NCI-H345 (cell line): ENCODE measurements at regions not wholly inside any gene's neighbourhood (a gene's known extent, or its start where the extent isn't known, plus 50 kb on each side); places are given as distances from the start of the nearest gene placed in this dataset.
"Not testable (repeated sequence)": the region's sequence is repeated elsewhere in the genome, so short reads cannot be mapped to it uniquely, and the experiment has no call there.

Source experiments
- DNase-seq: peaks from one replicate; lab custom pipeline; 2025; lab: John Stamatoyannopoulos, UW

GRCh38 chr4:167838686-167839085 is 253.7 kb upstream of the ANXA10 start:
- DNase-seq, result no peak

GRCh38 chr4:167842487-167842886 is 249.8 kb upstream of the ANXA10 start:
- no peak for DNase-seq

- DNase-seq, result no peak
Observed at GRCh38 chr4:167854881-167855280, 237.5 kb upstream of the ANXA10 start.

- not testable (repeated sequence) for DNase-seq
Observed at GRCh38 chr4:167858127-167858526, 234.2 kb upstream of the ANXA10 start.

- no peak for DNase-seq
Observed at GRCh38 chr4:167867191-167867590, 225.1 kb upstream of the ANXA10 start.

GRCh38 chr4:167868163-167868562 is 224.2 kb upstream of the ANXA10 start:
- DNase-seq, result no peak

GRCh38 chr4:167873496-167873895 is 218.8 kb upstream of the ANXA10 start:
- DNase-seq, result no peak

GRCh38 chr4:167876091-167876490 is 216.2 kb upstream of the ANXA10 start:
- not testable (repeated sequence) for DNase-seq

- not testable (repeated sequence) for DNase-seq
Observed at GRCh38 chr4:167877826-167878225, 214.5 kb upstream of the ANXA10 start.

GRCh38 chr4:167883266-167883665 is 209.1 kb upstream of the ANXA10 start:
- no peak for DNase-seq

- no peak for DNase-seq
Observed at GRCh38 chr4:167885071-167885470, 207.3 kb upstream of the ANXA10 start.

- no peak for DNase-seq
Observed at GRCh38 chr4:167885872-167886271, 206.5 kb upstream of the ANXA10 start.

GRCh38 chr4:167887726-167888125 is 204.6 kb upstream of the ANXA10 start:
- DNase-seq, result no peak

- DNase-seq, result no peak
Observed at GRCh38 chr4:167890226-167890625, 202.1 kb upstream of the ANXA10 start.

GRCh38 chr4:167893531-167893930 is 198.8 kb upstream of the ANXA10 start:
- DNase-seq, result no peak

- not testable (repeated sequence) for DNase-seq
Observed at GRCh38 chr4:167896260-167896659, 196.1 kb upstream of the ANXA10 start.

- DNase-seq, result no peak
Observed at GRCh38 chr4:167897116-167897515, 195.2 kb upstream of the ANXA10 start.

- DNase-seq, result no peak
Observed at GRCh38 chr4:167903291-167903721, 189.0 kb upstream of the ANXA10 start.

- DNase-seq, result no peak
Observed at GRCh38 chr4:167906851-167907250, 185.5 kb upstream of the ANXA10 start.

- no peak for DNase-seq
Observed at GRCh38 chr4:167908816-167909215, 183.5 kb upstream of the ANXA10 start.

GRCh38 chr4:167912535-167912934 is 179.8 kb upstream of the ANXA10 start:
- DNase-seq, result not testable (repeated sequence)

- no peak for DNase-seq
Observed at GRCh38 chr4:167918077-167918476, 174.3 kb upstream of the ANXA10 start.

GRCh38 chr4:167930166-167930565 is 162.2 kb upstream of the ANXA10 start:
- DNase-seq, result no peak

GRCh38 chr4:167934216-167934615 is 158.1 kb upstream of the ANXA10 start:
- DNase-seq, result no peak
